GM18508 (cell line): ENCODE measurements at regions not wholly inside any gene's neighbourhood (a gene's known extent, or its start where the extent isn't known, plus 50 kb on each side); places are given as distances from the start of the nearest gene placed in this dataset.
"Not testable (repeated sequence)": the region's sequence is repeated elsewhere in the genome, so short reads cannot be mapped to it uniquely, and the experiment has no call there.

Experiments
- ATAC-seq: cut with Tn5 transposase; IDR thresholded peaks from one replicate; pipeline ENCODE4 v1.9.1; 2021; ENCODE audit warnings: moderate number of reproducible peaks; ENCODE audit not compliant: insufficient read depth, unreplicated experiment

DNA sequence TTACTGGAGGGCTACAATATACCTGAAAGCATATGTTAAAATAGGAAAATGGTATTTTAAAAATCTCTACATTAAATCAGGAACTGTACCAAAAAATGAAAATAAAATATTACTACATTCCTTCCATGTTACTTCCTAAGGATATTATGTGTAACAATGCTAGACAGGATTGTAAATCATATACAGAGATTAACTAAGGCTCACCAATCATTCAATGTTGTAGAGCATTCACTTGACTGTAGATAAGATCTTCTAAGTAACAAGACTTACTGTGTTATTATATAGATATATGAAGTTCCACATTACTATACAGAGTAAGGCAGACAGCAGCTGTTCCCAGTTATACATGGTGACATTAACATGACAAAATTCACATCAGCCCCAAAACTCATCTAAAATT, 1919.1 kb upstream of the CDH9 start:
- ATAC-seq = no peak

DNA sequence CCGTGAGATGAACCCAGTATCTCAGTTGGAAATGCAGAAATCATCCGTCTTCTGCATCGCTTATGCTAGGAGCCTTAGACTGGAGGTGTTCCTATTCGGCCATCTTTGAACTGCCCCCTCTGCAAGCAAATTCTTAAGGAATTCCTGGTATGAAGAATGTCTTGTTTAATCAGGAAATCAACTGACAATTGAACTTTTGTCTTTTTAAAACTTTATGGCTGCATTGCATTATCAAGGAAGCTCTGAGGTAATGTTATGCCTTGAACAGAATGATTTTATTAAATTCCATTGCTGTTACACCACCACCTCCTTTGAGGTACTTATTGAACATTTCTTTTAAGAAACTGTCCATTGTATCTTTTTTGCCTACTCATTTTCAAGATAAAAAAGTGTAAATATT, 1915.7 kb upstream of the CDH9 start:
- no peak for ATAC-seq

- no peak for ATAC-seq
These were observed 1909.5 kb upstream of the CDH9 start for GRCh38 chr5:28947865-28948264.

- no peak for ATAC-seq
These were observed 1907.5 kb upstream of the CDH9 start for GRCh38 chr5:28945859-28946258.

- not testable (repeated sequence) for ATAC-seq
These were observed 1891.0 kb upstream of the CDH9 start for GRCh38 chr5:28929366-28929765.

DNA sequence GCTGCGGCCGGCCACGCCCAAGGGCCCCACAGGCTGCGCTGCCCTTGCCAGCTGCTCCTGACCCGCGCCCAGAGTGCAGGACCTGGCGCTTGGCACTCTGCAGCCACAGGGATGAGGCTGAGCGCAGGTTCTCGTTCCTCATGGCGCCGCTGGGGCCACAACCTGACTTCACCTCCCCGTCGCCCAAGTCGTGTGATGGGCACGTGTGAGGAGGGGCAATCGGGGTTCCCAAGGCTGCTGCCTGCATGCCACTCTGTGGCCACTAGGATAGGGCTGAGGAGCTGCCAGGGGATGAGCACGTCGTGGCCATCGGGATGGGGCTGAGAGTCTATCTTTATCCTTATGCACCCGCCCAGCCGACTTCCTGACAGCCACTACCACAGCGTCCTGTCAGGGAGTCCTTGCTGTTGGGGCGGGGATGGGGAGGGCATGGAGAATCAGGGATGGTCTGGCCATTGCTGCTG, 1890.0 kb upstream of the CDH9 start:
- ATAC-seq = not testable (repeated sequence)

- no peak for ATAC-seq
These were observed 1889.4 kb upstream of the CDH9 start for GRCh38 chr5:28927559-28928326.

GRCh38 chr5:28926422-28926821, 1888.0 kb upstream of the CDH9 start:
- no peak for ATAC-seq

GRCh38 chr5:28917631-28918030, 1879.2 kb upstream of the CDH9 start:
- no peak for ATAC-seq

GRCh38 chr5:28914297-28914696, 1875.9 kb upstream of the CDH9 start:
- ATAC-seq = no peak

- ATAC-seq = no peak
These were observed 1865.3 kb upstream of the CDH9 start for GRCh38 chr5:28903643-28904042.

- ATAC-seq = no peak
These were observed 1858.6 kb upstream of the CDH9 start for GRCh38 chr5:28896949-28897348.

DNA sequence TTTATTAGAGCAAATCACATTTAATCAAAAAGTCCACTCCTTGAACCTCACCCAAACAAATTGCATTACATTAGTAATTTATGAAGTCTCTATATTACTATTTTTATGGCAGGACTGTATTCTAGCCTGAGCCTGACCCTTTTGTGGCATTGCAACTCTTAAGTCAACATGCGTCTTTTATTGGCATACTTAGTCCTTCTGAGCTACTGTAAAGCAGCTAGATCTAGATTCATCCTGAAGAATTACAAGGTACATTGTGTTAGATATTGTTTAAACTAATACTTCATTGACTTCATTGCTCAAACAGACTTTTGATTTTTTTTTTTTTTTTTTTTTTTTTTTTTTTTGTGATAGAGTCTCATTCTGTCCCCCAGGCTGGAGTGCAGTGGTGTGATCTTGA, 1842.5 kb upstream of the CDH9 start:
- ATAC-seq = no peak

DNA sequence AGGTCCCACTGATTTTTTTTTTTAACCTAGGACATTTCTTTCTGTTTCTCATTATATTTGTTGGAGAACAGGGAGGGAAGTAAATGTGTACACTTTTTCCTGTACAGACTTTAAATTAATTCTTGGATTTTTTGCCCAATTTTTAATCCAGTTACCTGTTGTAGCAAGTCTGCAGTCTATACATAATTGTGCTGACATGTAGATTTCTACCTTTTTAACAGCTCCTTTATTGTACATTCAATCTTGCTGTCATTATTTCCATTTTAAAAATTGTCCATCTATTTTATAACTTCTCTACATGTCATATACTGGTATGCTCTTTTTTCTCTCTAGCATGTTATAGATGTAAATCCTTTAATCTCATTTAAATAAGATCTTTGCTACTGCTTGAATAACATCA, 1838.7 kb upstream of the CDH9 start:
- no peak for ATAC-seq

DNA sequence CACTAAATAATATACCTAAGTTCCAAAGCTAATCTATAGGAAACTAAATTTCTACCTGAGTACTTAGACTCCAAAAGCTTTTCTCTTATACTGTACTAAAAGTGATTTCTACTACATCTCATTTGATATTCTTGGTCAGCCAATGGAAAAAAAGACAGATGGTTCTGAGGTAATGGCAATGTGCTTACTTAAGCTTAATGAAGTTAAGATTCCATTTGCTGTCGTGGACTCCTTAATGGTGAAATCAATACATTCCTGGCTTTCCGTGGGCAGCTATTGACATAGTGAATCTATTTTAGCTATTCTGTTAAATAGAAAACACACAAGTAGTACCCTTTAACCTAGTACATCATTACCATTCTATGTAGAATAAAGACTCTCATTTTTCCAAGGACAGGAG, 1825.6 kb upstream of the CDH9 start:
- ATAC-seq = no peak

DNA sequence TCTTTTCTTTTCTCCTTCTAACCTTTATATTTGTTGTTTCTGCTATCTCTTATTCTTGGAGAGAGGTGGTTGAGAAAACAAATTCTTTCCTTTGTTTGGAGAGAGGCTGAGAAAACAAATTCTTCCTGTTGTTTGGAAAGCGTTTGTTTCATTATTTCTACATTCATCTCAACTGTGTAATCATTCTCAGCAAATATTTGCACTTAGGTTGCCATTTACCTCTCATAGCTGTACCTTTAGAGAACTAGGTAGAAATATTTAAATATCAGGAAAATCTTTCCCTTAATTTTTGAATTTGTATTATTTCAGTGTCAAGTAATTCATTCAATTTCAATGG, 1824.4 kb upstream of the CDH9 start:
- no peak for ATAC-seq

GRCh38 chr5:28862137-28862859, 1823.9 kb upstream of the CDH9 start:
- no peak for ATAC-seq

GRCh38 chr5:28855626-28856025, 1817.2 kb upstream of the CDH9 start:
- ATAC-seq = no peak

GRCh38 chr5:28850320-28850921, 1812.0 kb upstream of the CDH9 start:
- no peak for ATAC-seq

GRCh38 chr5:28831042-28831441, 1792.7 kb upstream of the CDH9 start:
- no peak for ATAC-seq

DNA sequence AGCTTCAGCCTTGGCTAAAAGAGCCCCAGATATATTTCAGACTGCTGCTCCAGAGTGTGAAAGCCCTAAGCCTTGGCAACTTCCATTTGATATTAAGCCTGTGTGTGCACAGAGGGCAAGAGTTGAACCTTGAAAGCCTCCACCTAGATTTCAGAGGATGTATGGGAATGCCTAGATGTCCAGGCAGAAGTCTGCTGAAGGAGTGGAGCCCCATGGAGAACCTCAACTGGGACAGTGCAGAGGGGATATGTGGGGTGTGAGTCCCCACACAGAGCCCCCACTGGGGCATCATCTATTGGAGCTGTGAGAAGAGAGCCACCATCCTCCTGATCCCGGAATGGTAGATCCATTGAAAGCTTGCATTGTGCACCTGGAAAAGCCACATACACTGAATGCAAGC, 1784.8 kb upstream of the CDH9 start:
- no peak for ATAC-seq

DNA sequence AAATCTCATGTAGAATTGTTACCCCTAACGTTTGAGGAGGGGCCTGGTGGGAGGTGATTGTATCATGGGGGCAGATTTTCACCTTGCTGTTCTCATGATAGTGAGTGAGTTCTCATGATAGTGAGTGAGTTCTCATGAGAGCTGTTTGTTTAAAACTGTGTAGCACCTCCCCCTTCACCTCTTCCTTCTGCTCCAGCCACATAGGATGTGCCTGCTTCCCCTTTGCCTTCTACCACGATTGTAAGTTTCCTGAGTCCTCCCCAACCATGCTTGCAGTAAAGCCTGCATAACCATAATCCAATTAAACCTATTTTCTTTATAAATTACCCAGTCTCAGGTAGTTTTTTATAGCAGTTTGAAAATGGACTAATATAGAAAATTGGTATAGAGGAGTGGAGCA, 1783.7 kb upstream of the CDH9 start:
- ATAC-seq = no peak
